GM12892 (cell line): ENCODE measurements at regions not wholly inside any gene's neighbourhood (a gene's known extent, or its start where the extent isn't known, plus 50 kb on each side); places are given as distances from the start of the nearest gene placed in this dataset.
"Not testable (repeated sequence)": the region's sequence is repeated elsewhere in the genome, so short reads cannot be mapped to it uniquely, and the experiment has no call there.

Source experiments
- POLR2A ChIP-seq: IDR thresholded peaks from 2 replicates; pipeline ENCODE4 v1.6.1; 2011; ENCODE audit warnings: low read depth, low read length, control low read depth
- TAF1 ChIP-seq: IDR thresholded peaks from 2 replicates; pipeline ENCODE4 v1.6.1; 2011; ENCODE audit warnings: low read depth, mild to moderate bottlenecking, control low read depth, low read length, borderline replicate concordance

DNA sequence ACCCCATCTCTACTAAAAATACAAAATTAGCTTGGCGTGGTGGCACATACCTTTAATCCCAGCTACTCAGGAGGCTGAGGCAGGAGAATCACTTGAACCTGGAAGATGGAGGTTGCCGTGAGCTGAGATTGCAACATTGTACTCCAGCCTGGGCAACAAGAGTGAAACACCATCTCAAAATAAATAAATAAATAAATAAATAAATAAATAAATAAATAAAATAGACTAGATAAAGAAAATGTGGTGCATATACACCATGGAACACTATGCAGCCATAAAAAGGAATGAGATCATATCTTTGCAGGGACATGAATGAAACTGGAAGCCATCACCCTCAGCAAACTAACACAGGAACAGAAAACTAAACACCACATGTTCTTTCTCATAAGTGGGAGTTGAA is 110.4 kb downstream of the YIPF5 start:
- not testable (repeated sequence) for TF ChIP-seq POLR2A, TAF1
